ENCODE measurements at regions not wholly inside any gene's neighbourhood (a gene's known extent, or its start where the extent isn't known, plus 50 kb on each side); places are given as distances from the start of the nearest gene placed in this dataset.

- TF ChIP-seq CTCF (IDR thresholded peaks at IDR 0.05) (no peak), POLR2A (IDR thresholded peaks at IDR 0.05) (no peak)
These were observed 602.9 kb upstream of the GHITM start for GRCh38 chr10:83536426-83536825.
